GM12874 (cell line): ENCODE measurements at regions not wholly inside any gene's neighbourhood (a gene's known extent, or its start where the extent isn't known, plus 50 kb on each side); places are given as distances from the start of the nearest gene placed in this dataset.

Experiments
- CTCF ChIP-seq: IDR thresholded peaks from 2 replicates; pipeline ENCODE4 v1.5.1; 2011; ENCODE audit warnings: low read depth, mild to moderate bottlenecking, control low read depth, low read length, moderate library complexity; ENCODE audit not compliant: insufficient read depth

GRCh38 chr15:29440541-29440940, 170.9 kb upstream of the NSMCE3 start:
- TF ChIP-seq CTCF = no peak

- TF ChIP-seq CTCF = no peak
These were observed 169.1 kb upstream of the NSMCE3 start for GRCh38 chr15:29438703-29439055.

GRCh38 chr15:29437888-29438702, 168.5 kb upstream of the NSMCE3 start:
- TF ChIP-seq CTCF = no peak

- no peak for TF ChIP-seq CTCF
These were observed 166.2 kb upstream of the NSMCE3 start for GRCh38 chr15:29435811-29436210.

- no peak for TF ChIP-seq CTCF
These were observed 164.7 kb upstream of the NSMCE3 start for GRCh38 chr15:29434280-29434679.

- no peak for TF ChIP-seq CTCF
These were observed 164.1 kb upstream of the NSMCE3 start for GRCh38 chr15:29433507-29434248.

GRCh38 chr15:29433050-29433318, 163.4 kb upstream of the NSMCE3 start:
- TF ChIP-seq CTCF = no peak
